HCT116 (cell line): ENCODE measurements at regions not wholly inside any gene's neighbourhood (a gene's known extent, or its start where the extent isn't known, plus 50 kb on each side); places are given as distances from the start of the nearest gene placed in this dataset.
"Not testable (repeated sequence)": the region's sequence is repeated elsewhere in the genome, so short reads cannot be mapped to it uniquely, and the experiment has no call there.

ENCODE experiments used
- ATAC-seq: fragments of 200-7000 bp; cut with Tn5 transposase; 2 replicates; pipeline ENCODE4 v1.9.1; 2020; ENCODE audit warnings: mild to moderate bottlenecking, moderate library complexity
- BruUV-seq: library from RNA; stranded (reverse); fragments of 400-500 nt; replicated peaks from 2 replicates; lab custom pipeline; 2021; lab: Mats Ljungman, UMichigan
- CTCF ChIA-PET: fragments of 300-600 bp; sonication (Branson Sonifier 250); formaldehyde crosslinking; loops from one replicate; lab custom pipeline; 2021; ENCODE audit warnings: antibody characterized with exemption; lab: Charles Lee
- POLR2A ChIA-PET: fragments of 300-600, 350-600 bp; sonication (Branson Sonifier 250); formaldehyde crosslinking; loops from one replicate; lab custom pipeline; 2021; ENCODE audit warnings: antibody characterized with exemption; lab: Charles Lee
- RAD21 ChIA-PET, 2 experiments: fragments of 300-600 bp; sonication (Branson Sonifier 250); formaldehyde crosslinking; loops; one replicate each; lab custom pipeline; 2023; ENCODE audit warnings: low total read pairs in 2 of 2; ENCODE audit not compliant: uncharacterized antibody in 2 of 2, unreplicated experiment in 2 of 2, low non-redundant PET in 1 of 2; lab: Charles Lee
- DNase-seq: peaks from one replicate; pipeline ENCODE4 v3.0.0-alpha.2; 2010; ENCODE audit warnings: low read depth, low spot score
- H2AFZ ChIP-seq: fragments of 200-600 bp; shearing (Covaris generic), sonication (generic); 2 replicates; pipeline ENCODE4 v1.6.1; 2017; ENCODE audit warnings: low read depth, mixed run types, mixed read lengths, antibody characterized with exemption, low read length; ENCODE audit not compliant: poor library complexity, severe bottlenecking
- H3K27ac ChIP-seq: 2 replicates; pipeline ENCODE4 v1.5.1; 2012; ENCODE audit warnings: low read depth, low read length
- H3K27me3 ChIP-seq: fragments of 200-600 bp; sonication (generic); 2 replicates; pipeline ENCODE4 v1.6.1; 2016; ENCODE audit warnings: mixed run types, low read length, mixed read lengths; ENCODE audit not compliant: insufficient read depth
- H3K36me3 ChIP-seq, 2 experiments: fragments of 200-500 bp in 1 of 2; fragments of 200-600 bp in 1 of 2; sonication (Bioruptor generic) in 1 of 2; sonication (generic) in 1 of 2; 2 replicates each; pipeline versions ENCODE4 v1.5.1 to v1.6.1; 2014 to 2016; ENCODE audit warnings: low read length in 2 of 2, inconsistent platforms in 1 of 2, mixed read lengths in 1 of 2, mixed run types in 1 of 2; ENCODE audit not compliant: insufficient read depth in 2 of 2, control insufficient read depth in 1 of 2
- H3K4me1 ChIP-seq, 2 experiments: fragments of 200-600 bp in 1 of 2; sonication (generic) in 1 of 2; 2 replicates each; pipeline versions ENCODE4 v1.5.1 to v1.6.1; 2012 to 2017; ENCODE audit warnings: low read length in 2 of 2, inconsistent platforms in 1 of 2, mild to moderate bottlenecking in 1 of 2, mixed read lengths in 1 of 2, mixed run types in 1 of 2, moderate library complexity in 1 of 2; ENCODE audit not compliant: insufficient read depth in 2 of 2, control insufficient read depth in 1 of 2
- H3K4me2 ChIP-seq: fragments of 200-600 bp; sonication (generic); 2 replicates; pipeline ENCODE4 v1.6.1; 2017; ENCODE audit warnings: mixed run types, low read length, mixed read lengths
- H3K4me3 ChIP-seq, 2 experiments: fragments of 200-600 bp in 1 of 2; sonication (generic) in 1 of 2; replicated peaks in 1 of 2; 2 replicates each; pipeline ENCODE4 v1.5.1; 2011 to 2016; ENCODE audit warnings: low read length in 2 of 2, control low read depth in 1 of 2, low read depth in 1 of 2, mild to moderate bottlenecking in 1 of 2, mixed read lengths in 1 of 2, mixed run types in 1 of 2
- H3K79me2 ChIP-seq: fragments of 200-600 bp; sonication (generic); 2 replicates; pipeline ENCODE4 v1.6.1; 2017; ENCODE audit warnings: mild to moderate bottlenecking, mixed run types, low read length, moderate library complexity, mixed read lengths; ENCODE audit not compliant: insufficient read depth
- H3K9ac ChIP-seq: fragments of 200-600 bp; sonication (generic); 2 replicates; pipeline ENCODE4 v1.6.1; 2016; ENCODE audit warnings: low read length, mixed read lengths
- H3K9me2 ChIP-seq: fragments of 200-600 bp; sonication (generic), shearing (Covaris generic); 2 replicates; pipeline ENCODE4 v1.6.1; 2017; ENCODE audit warnings: mixed run types, mild to moderate bottlenecking, moderate library complexity; ENCODE audit not compliant: insufficient read depth
- H3K9me3 ChIP-seq, 2 experiments: fragments of 200-500 bp in 1 of 2; fragments of 200-600 bp in 1 of 2; sonication (Bioruptor generic) in 1 of 2; sonication (generic) in 1 of 2; 2 replicates each; pipeline ENCODE4 v1.6.1; 2014 to 2017; ENCODE audit warnings: low read length in 2 of 2, mixed read lengths in 2 of 2, inconsistent platforms in 1 of 2, low read depth in 1 of 2, mild to moderate bottlenecking in 1 of 2, mixed run types in 1 of 2, moderate library complexity in 1 of 2; ENCODE audit not compliant: control insufficient read depth in 1 of 2, insufficient read depth in 1 of 2
- H4K20me1 ChIP-seq: fragments of 200-600 bp; sonication (generic), shearing (Covaris generic); 2 replicates; pipeline ENCODE4 v1.6.1; 2017; ENCODE audit warnings: mixed run types, mild to moderate bottlenecking, moderate library complexity; ENCODE audit not compliant: insufficient read depth
- CEBPB ChIP-seq: IDR thresholded peaks from 2 replicates; pipeline ENCODE4 v1.6.1; 2012; ENCODE audit warnings: low read depth
- EGR1 ChIP-seq: IDR thresholded peaks from 2 replicates; pipeline ENCODE4 v1.6.1; 2012; ENCODE audit warnings: low read depth
- ELF1 ChIP-seq: IDR thresholded peaks from 2 replicates; pipeline ENCODE4 v1.6.1; 2012; ENCODE audit warnings: low read depth, borderline replicate concordance
- EZH2 ChIP-seq: fragments of 200-600 bp; sonication (generic); IDR thresholded peaks from 2 replicates; pipeline ENCODE4 v1.6.1; 2017; ENCODE audit warnings: antibody characterized with exemption, mixed run types
- JUND ChIP-seq: IDR thresholded peaks from 2 replicates; pipeline ENCODE4 v1.6.1; 2012
- SP1 ChIP-seq: IDR thresholded peaks from 2 replicates; pipeline ENCODE4 v1.6.1; 2012; ENCODE audit warnings: low read depth
- ZFX ChIP-seq: fragments of 450-650 bp; IDR thresholded peaks from 2 replicates; pipeline ENCODE4 v1.6.1; 2017
- intact Hi-C: fragments of 100-400 bp; cut with micrococcal nuclease; formaldehyde crosslinking; loops from 2 replicates; pipeline ENCODE4 v1.10.0; 2022
- TF ChIP-seq, protein P1 (sequence below): IDR thresholded peaks from 2 replicates; pipeline ENCODE4 v1.6.1; 2012
- TF ChIP-seq, protein P2 (sequence below): IDR thresholded peaks from 2 replicates; pipeline ENCODE4 v1.6.1; 2012
- TF ChIP-seq, protein P3 (sequence below): IDR thresholded peaks from 2 replicates; pipeline ENCODE4 v1.6.1; 2012; ENCODE audit warnings: low read depth
- TF ChIP-seq, protein P4 (sequence below), 3 experiments: fragments of 200-600 bp in 1 of 3; sonication (generic) in 1 of 3; IDR thresholded peaks in 2 of 3; conservative IDR thresholded peaks in 1 of 3; 2 replicates each; pipeline ENCODE4 v1.5.1; 2012 to 2017; ENCODE audit warnings: low read depth in 2 of 3, low read length in 2 of 3, antibody characterized with exemption in 1 of 3, borderline replicate concordance in 1 of 3, control low read depth in 1 of 3, mild to moderate bottlenecking in 1 of 3, mixed read lengths in 1 of 3, mixed run types in 1 of 3, moderate library complexity in 1 of 3; ENCODE audit not compliant: insufficient read depth in 1 of 3

DNA sequence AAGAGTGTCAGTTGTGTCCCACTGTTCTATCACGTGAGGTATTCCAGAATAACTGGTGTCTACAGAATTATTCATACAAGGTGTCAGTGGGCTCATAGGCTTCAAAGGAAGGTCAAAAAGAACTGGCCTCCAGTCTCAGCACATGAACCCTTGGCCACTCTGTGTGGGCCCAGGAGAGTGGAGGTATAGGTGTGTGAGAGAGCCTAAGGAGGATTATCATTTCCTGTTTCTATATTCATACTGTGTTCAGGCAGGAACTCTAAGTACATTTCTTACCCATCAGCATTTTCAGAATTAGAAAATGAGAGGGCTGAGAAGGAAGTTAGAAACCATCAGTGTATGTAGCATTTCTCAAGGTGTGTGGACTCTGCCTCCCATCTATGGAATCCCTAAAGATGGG lies 87.0 kb downstream of the BTG1 start:
- CTCF ChIA-PET = no interaction called here
- intact Hi-C loops = no loop called here
- Histone ChIP-seq H2AFZ (no peak overlapping the region), H3K9ac (no peak overlapping the region), H4K20me1 (no peaks in the 10 kb centered on the region), H3K4me1 (peaks cover 0 to 8% of the 10 kb centered on the region in 2 experiments; a peak in 2 of 4 replicates), H3K4me2 (no peak overlapping the region), H3K9me3 (no peaks in the 10 kb centered on the region), H3K27me3 (no peaks in the 10 kb centered on the region), H3K9me2 (no peaks in the 10 kb centered on the region), H3K27ac (no peak overlapping the region), H3K36me3 (no peaks in the 10 kb centered on the region), H3K79me2 (no peaks in the 10 kb centered on the region), H3K4me3 (no peak overlapping the region)
- DNase-seq = no peak
- RAD21 ChIA-PET = no interaction called here
- no peak for ATAC-seq
- TF ChIP-seq EGR1 (no peak), ELF1 (no peak), ZFX (no peak), JUND (no peak), CEBPB (no peak), SP1 (no peak), EZH2 (no peak)
- TF ChIP-seq, protein P1, sequence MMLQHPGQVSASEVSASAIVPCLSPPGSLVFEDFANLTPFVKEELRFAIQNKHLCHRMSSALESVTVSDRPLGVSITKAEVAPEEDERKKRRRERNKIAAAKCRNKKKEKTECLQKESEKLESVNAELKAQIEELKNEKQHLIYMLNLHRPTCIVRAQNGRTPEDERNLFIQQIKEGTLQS = no peak
- TF ChIP-seq, protein P2, sequence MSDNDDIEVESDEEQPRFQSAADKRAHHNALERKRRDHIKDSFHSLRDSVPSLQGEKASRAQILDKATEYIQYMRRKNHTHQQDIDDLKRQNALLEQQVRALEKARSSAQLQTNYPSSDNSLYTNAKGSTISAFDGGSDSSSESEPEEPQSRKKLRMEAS = no peak
- TF ChIP-seq, protein P3, sequence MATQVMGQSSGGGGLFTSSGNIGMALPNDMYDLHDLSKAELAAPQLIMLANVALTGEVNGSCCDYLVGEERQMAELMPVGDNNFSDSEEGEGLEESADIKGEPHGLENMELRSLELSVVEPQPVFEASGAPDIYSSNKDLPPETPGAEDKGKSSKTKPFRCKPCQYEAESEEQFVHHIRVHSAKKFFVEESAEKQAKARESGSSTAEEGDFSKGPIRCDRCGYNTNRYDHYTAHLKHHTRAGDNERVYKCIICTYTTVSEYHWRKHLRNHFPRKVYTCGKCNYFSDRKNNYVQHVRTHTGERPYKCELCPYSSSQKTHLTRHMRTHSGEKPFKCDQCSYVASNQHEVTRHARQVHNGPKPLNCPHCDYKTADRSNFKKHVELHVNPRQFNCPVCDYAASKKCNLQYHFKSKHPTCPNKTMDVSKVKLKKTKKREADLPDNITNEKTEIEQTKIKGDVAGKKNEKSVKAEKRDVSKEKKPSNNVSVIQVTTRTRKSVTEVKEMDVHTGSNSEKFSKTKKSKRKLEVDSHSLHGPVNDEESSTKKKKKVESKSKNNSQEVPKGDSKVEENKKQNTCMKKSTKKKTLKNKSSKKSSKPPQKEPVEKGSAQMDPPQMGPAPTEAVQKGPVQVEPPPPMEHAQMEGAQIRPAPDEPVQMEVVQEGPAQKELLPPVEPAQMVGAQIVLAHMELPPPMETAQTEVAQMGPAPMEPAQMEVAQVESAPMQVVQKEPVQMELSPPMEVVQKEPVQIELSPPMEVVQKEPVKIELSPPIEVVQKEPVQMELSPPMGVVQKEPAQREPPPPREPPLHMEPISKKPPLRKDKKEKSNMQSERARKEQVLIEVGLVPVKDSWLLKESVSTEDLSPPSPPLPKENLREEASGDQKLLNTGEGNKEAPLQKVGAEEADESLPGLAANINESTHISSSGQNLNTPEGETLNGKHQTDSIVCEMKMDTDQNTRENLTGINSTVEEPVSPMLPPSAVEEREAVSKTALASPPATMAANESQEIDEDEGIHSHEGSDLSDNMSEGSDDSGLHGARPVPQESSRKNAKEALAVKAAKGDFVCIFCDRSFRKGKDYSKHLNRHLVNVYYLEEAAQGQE = no peak
- TF ChIP-seq, protein P4, sequence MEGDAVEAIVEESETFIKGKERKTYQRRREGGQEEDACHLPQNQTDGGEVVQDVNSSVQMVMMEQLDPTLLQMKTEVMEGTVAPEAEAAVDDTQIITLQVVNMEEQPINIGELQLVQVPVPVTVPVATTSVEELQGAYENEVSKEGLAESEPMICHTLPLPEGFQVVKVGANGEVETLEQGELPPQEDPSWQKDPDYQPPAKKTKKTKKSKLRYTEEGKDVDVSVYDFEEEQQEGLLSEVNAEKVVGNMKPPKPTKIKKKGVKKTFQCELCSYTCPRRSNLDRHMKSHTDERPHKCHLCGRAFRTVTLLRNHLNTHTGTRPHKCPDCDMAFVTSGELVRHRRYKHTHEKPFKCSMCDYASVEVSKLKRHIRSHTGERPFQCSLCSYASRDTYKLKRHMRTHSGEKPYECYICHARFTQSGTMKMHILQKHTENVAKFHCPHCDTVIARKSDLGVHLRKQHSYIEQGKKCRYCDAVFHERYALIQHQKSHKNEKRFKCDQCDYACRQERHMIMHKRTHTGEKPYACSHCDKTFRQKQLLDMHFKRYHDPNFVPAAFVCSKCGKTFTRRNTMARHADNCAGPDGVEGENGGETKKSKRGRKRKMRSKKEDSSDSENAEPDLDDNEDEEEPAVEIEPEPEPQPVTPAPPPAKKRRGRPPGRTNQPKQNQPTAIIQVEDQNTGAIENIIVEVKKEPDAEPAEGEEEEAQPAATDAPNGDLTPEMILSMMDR (IDR thresholded peaks at IDR 0.05 in 2 of 3, conservative IDR thresholded peaks at IDR 0.05 in 1 of 3; ENCODE audit: borderline replicate concordance in 1 of 3, insufficient read depth in 1 of 3, low read depth in 2 of 3, low read length in 2 of 3) = no peak
- POLR2A ChIA-PET = no interaction called here
- BruUV-seq = no TSS peak

DNA sequence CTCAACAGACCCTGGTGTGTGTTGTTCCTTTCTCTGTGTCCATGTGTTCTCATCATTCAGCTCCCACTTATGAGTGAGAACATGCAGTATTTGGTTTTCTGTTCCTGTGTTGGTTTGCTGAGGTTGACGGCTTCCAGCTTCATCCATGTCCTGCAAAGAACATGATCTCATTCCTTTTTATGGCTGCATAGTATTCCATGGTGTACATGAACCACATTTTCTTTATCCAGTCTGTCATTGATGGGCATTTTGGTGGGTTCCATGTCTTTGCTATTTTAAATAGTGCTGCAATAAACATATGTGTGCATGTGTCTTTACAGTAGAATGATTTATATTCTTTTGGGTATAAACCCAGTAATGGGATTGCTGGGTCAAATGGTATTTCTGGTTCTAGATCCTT lies 88.9 kb downstream of the BTG1 start:
- H3K4me2 ChIP-seq, intact Hi-C loops, H4K20me1 ChIP-seq, CTCF ChIA-PET, H3K36me3 ChIP-seq, H3K27me3 ChIP-seq, H3K4me1 ChIP-seq, DNase-seq, H2AFZ ChIP-seq, ATAC-seq, H3K79me2 ChIP-seq, BruUV-seq, POLR2A ChIA-PET, H3K9ac ChIP-seq, H3K9me2 ChIP-seq, H3K27ac ChIP-seq, H3K4me3 ChIP-seq, H3K9me3 ChIP-seq: not testable (repeated sequence)
- RAD21 ChIA-PET = interaction anchor here in 1 of 2 experiments (0.7 kb wide), 1 partner anchor 394 kb away, joined by 3 read pairs; no protein-coding TSS in a partner anchor
